H1 (cell line): ENCODE measurements at regions not wholly inside any gene's neighbourhood (a gene's known extent, or its start where the extent isn't known, plus 50 kb on each side); places are given as distances from the start of the nearest gene placed in this dataset.

Source experiments
- FOSL1 ChIP-seq: IDR thresholded peaks from 2 replicates; pipeline ENCODE4 v1.6.1; 2011; ENCODE audit warnings: mild to moderate bottlenecking, low read depth, low read length, moderate library complexity; ENCODE audit not compliant: insufficient read depth
- NANOG ChIP-seq: IDR thresholded peaks from 2 replicates; pipeline ENCODE4 v1.6.1; 2011; ENCODE audit warnings: low read length, low read depth, mild to moderate bottlenecking, inconsistent platforms; ENCODE audit not compliant: insufficient read depth, poor library complexity, severe bottlenecking
- TF ChIP-seq, protein P1 (sequence below): fragments of 300-600 bp; sonication (generic); IDR thresholded peaks from 2 replicates; pipeline ENCODE4 v1.7.1; 2012; ENCODE audit warnings: low read length, moderate library complexity, mild to moderate bottlenecking, inconsistent platforms; ENCODE audit not compliant: insufficient replicate concordance

DNA sequence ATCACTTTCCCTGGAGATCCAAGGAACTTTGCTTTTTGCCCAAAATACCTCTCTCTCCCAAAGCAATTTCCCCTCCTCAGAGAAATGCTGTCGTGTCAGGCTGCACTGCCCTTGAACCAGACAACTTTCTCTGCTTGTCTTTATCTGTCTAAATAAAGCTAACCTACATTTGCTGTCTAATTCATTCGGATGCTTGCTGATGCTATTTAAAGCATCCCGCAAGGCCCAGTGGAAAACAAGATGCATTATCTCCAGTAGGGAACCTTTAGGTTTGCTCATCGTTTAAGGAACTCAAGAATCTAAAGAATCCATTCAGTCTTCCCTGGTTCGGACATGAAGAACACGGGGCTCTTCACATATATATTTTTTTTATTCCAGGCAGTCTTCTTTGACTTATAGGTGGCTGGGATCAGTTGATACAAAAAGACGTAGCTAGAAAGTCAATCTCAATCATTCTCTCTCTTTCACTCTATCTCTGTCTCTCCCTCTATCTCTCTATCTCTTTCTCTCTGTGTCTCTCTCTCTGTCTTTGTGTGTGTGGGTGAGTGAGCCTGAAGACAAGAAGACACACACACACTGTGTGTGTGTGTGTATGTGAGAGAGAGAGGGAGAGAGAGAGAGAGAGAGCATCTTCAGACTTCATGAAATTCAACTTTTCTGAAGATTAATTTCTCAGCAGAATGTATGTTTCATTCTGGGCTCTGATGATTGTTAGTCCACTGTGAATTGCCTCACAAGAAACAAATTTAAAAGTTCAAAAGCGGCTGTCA, 92.8 kb upstream of the MKLN1 start (continued):
- TF ChIP-seq, protein P1, sequence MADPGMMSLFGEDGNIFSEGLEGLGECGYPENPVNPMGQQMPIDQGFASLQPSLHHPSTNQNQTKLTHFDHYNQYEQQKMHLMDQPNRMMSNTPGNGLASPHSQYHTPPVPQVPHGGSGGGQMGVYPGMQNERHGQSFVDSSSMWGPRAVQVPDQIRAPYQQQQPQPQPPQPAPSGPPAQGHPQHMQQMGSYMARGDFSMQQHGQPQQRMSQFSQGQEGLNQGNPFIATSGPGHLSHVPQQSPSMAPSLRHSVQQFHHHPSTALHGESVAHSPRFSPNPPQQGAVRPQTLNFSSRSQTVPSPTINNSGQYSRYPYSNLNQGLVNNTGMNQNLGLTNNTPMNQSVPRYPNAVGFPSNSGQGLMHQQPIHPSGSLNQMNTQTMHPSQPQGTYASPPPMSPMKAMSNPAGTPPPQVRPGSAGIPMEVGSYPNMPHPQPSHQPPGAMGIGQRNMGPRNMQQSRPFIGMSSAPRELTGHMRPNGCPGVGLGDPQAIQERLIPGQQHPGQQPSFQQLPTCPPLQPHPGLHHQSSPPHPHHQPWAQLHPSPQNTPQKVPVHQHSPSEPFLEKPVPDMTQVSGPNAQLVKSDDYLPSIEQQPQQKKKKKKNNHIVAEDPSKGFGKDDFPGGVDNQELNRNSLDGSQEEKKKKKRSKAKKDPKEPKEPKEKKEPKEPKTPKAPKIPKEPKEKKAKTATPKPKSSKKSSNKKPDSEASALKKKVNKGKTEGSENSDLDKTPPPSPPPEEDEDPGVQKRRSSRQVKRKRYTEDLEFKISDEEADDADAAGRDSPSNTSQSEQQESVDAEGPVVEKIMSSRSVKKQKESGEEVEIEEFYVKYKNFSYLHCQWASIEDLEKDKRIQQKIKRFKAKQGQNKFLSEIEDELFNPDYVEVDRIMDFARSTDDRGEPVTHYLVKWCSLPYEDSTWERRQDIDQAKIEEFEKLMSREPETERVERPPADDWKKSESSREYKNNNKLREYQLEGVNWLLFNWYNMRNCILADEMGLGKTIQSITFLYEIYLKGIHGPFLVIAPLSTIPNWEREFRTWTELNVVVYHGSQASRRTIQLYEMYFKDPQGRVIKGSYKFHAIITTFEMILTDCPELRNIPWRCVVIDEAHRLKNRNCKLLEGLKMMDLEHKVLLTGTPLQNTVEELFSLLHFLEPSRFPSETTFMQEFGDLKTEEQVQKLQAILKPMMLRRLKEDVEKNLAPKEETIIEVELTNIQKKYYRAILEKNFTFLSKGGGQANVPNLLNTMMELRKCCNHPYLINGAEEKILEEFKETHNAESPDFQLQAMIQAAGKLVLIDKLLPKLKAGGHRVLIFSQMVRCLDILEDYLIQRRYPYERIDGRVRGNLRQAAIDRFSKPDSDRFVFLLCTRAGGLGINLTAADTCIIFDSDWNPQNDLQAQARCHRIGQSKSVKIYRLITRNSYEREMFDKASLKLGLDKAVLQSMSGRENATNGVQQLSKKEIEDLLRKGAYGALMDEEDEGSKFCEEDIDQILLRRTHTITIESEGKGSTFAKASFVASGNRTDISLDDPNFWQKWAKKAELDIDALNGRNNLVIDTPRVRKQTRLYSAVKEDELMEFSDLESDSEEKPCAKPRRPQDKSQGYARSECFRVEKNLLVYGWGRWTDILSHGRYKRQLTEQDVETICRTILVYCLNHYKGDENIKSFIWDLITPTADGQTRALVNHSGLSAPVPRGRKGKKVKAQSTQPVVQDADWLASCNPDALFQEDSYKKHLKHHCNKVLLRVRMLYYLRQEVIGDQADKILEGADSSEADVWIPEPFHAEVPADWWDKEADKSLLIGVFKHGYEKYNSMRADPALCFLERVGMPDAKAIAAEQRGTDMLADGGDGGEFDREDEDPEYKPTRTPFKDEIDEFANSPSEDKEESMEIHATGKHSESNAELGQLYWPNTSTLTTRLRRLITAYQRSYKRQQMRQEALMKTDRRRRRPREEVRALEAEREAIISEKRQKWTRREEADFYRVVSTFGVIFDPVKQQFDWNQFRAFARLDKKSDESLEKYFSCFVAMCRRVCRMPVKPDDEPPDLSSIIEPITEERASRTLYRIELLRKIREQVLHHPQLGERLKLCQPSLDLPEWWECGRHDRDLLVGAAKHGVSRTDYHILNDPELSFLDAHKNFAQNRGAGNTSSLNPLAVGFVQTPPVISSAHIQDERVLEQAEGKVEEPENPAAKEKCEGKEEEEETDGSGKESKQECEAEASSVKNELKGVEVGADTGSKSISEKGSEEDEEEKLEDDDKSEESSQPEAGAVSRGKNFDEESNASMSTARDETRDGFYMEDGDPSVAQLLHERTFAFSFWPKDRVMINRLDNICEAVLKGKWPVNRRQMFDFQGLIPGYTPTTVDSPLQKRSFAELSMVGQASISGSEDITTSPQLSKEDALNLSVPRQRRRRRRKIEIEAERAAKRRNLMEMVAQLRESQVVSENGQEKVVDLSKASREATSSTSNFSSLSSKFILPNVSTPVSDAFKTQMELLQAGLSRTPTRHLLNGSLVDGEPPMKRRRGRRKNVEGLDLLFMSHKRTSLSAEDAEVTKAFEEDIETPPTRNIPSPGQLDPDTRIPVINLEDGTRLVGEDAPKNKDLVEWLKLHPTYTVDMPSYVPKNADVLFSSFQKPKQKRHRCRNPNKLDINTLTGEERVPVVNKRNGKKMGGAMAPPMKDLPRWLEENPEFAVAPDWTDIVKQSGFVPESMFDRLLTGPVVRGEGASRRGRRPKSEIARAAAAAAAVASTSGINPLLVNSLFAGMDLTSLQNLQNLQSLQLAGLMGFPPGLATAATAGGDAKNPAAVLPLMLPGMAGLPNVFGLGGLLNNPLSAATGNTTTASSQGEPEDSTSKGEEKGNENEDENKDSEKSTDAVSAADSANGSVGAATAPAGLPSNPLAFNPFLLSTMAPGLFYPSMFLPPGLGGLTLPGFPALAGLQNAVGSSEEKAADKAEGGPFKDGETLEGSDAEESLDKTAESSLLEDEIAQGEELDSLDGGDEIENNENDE, result no peak
- no peak for TF ChIP-seq NANOG
- no peak for TF ChIP-seq FOSL1
